ENCODE measurements at regions not wholly inside any gene's neighbourhood (a gene's known extent, or its start where the extent isn't known, plus 50 kb on each side); places are given as distances from the start of the nearest gene placed in this dataset.

GRCh38 chr2:10188729-10189305 lies 66.3 kb downstream of the RRM2 start:
- DNase-seq (ENCODE audit: low read depth): no peak
- TF ChIP-seq CTCF (conservative IDR thresholded peaks at IDR 0.05; ENCODE audit: low read length): no peak
- H3K4me3 ChIP-seq (ENCODE audit: low read length): no peak overlapping the region

GRCh38 chr2:10190255-10190654 lies 67.7 kb downstream of the RRM2 start:
- no peak for TF ChIP-seq CTCF (conservative IDR thresholded peaks at IDR 0.05; ENCODE audit: low read length)
- no peak overlapping the region for H3K4me3 ChIP-seq (ENCODE audit: low read length)
- no peak for DNase-seq (ENCODE audit: low read depth)

GRCh38 chr2:10190737-10191532 lies 68.4 kb downstream of the RRM2 start:
- no peak for DNase-seq (ENCODE audit: low read depth)
- no peak for TF ChIP-seq CTCF (conservative IDR thresholded peaks at IDR 0.05; ENCODE audit: low read length)
- no peak overlapping the region for H3K4me3 ChIP-seq (ENCODE audit: low read length)

GRCh38 chr2:10191554-10191953 lies 69.0 kb downstream of the RRM2 start:
- H3K4me3 ChIP-seq (ENCODE audit: low read length): no peak overlapping the region
- no peak for TF ChIP-seq CTCF (conservative IDR thresholded peaks at IDR 0.05; ENCODE audit: low read length)
- DNase-seq (ENCODE audit: low read depth): no peak

- no peak for DNase-seq (ENCODE audit: low read depth)
- no peak overlapping the region for H3K4me3 ChIP-seq (ENCODE audit: low read length)
- TF ChIP-seq CTCF (conservative IDR thresholded peaks at IDR 0.05; ENCODE audit: low read length): no peak
Observed at GRCh38 chr2:10192392-10193015, 70.0 kb downstream of the RRM2 start.

GRCh38 chr2:10193276-10193795 lies 70.8 kb downstream of the RRM2 start:
- H3K4me3 ChIP-seq (ENCODE audit: low read length): no peak overlapping the region
- no peak for TF ChIP-seq CTCF (conservative IDR thresholded peaks at IDR 0.05; ENCODE audit: low read length)
- DNase-seq (ENCODE audit: low read depth): no peak
